ENCODE measurements at regions not wholly inside any gene's neighbourhood (a gene's known extent, or its start where the extent isn't known, plus 50 kb on each side); places are given as distances from the start of the nearest gene placed in this dataset.

DNA sequence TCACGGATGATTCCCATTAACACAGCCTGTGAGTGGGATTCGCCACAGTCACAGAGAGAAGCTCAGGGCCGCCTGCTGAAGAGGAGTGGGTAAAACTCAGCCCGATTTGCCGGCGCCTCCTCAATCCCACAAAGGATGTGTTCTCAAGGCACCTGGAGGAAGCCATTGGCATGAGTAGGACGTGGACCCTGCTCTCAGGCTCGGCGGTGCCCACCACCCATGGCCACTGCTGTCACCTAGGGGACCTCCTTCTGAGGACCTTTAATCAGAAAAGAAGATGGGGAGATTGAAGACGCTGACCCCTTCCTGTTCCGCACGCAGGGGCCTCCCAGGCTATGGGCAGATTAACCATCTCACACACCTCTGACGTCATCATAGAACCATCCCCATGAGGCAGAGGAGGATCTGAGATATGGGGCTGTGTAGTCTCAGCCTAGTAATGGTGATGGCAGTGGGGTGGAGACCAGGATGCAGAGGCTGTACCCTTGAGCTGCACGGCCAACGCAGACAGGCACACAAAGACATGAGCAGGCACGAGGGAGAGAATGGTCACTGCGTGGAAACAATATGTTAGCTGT lies 571.8 kb downstream of the BRD1 start:
- TF ChIP-seq, protein P1, sequence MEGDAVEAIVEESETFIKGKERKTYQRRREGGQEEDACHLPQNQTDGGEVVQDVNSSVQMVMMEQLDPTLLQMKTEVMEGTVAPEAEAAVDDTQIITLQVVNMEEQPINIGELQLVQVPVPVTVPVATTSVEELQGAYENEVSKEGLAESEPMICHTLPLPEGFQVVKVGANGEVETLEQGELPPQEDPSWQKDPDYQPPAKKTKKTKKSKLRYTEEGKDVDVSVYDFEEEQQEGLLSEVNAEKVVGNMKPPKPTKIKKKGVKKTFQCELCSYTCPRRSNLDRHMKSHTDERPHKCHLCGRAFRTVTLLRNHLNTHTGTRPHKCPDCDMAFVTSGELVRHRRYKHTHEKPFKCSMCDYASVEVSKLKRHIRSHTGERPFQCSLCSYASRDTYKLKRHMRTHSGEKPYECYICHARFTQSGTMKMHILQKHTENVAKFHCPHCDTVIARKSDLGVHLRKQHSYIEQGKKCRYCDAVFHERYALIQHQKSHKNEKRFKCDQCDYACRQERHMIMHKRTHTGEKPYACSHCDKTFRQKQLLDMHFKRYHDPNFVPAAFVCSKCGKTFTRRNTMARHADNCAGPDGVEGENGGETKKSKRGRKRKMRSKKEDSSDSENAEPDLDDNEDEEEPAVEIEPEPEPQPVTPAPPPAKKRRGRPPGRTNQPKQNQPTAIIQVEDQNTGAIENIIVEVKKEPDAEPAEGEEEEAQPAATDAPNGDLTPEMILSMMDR (IDR thresholded peaks at IDR 0.05), result no peak
- no peak for TF ChIP-seq ZFX (IDR thresholded peaks at IDR 0.05; ENCODE audit: borderline replicate concordance)
